Activated CD4-positive, alpha-beta T cell treated with anti-CD3 and anti-CD28 coated beads for 1 hour (primary cell): ENCODE measurements at regions not wholly inside any gene's neighbourhood (a gene's known extent, or its start where the extent isn't known, plus 50 kb on each side); places are given as distances from the start of the nearest gene placed in this dataset.

Source experiments
- DNase-seq: peaks from one replicate; pipeline ENCODE4 v3.0.0-alpha.2; 2020

GRCh38 chr9:91102269-91102668 is 259.4 kb downstream of the AUH start:
- DNase-seq = no peak

GRCh38 chr9:91103931-91104330 is 257.8 kb downstream of the AUH start:
- no peak for DNase-seq

GRCh38 chr9:91106415-91107081 is 255.2 kb downstream of the AUH start:
- DNase-seq = no peak

GRCh38 chr9:91111226-91111625 is 250.5 kb downstream of the AUH start:
- DNase-seq = no peak

- no peak for DNase-seq
Observed at GRCh38 chr9:91111876-91112275, 249.8 kb downstream of the AUH start.

- no peak for DNase-seq
Observed at GRCh38 chr9:91113016-91113415, 248.7 kb downstream of the AUH start.

- no peak for DNase-seq
Observed at GRCh38 chr9:91114450-91114849, 247.3 kb downstream of the AUH start.

- DNase-seq = no peak
Observed at GRCh38 chr9:91116211-91116610, 245.5 kb downstream of the AUH start.

- no peak for DNase-seq
Observed at GRCh38 chr9:91116711-91117110, 245.0 kb downstream of the AUH start.

- DNase-seq = no peak
Observed at GRCh38 chr9:91117474-91117891, 244.2 kb downstream of the AUH start.

GRCh38 chr9:91117959-91118703 is 243.6 kb downstream of the AUH start:
- DNase-seq = no peak

GRCh38 chr9:91118704-91119025 is 243.1 kb downstream of the AUH start:
- DNase-seq = no peak

- no peak for DNase-seq
Observed at GRCh38 chr9:91119142-91119541, 242.6 kb downstream of the AUH start.

- DNase-seq = no peak
Observed at GRCh38 chr9:91119679-91120078, 242.0 kb downstream of the AUH start.

- no peak for DNase-seq
Observed at GRCh38 chr9:91120200-91120599, 241.5 kb downstream of the AUH start.

- no peak for DNase-seq
Observed at GRCh38 chr9:91122755-91123154, 239.0 kb downstream of the AUH start.

- no peak for DNase-seq
Observed at GRCh38 chr9:91126761-91127445, 234.8 kb downstream of the AUH start.

- DNase-seq = no peak
Observed at GRCh38 chr9:91127653-91128052, 234.1 kb downstream of the AUH start.

GRCh38 chr9:91130796-91131318 is 230.9 kb downstream of the AUH start:
- no peak for DNase-seq

- DNase-seq = no peak
Observed at GRCh38 chr9:91131433-91131839, 230.3 kb downstream of the AUH start.

GRCh38 chr9:91132576-91133073 is 229.1 kb downstream of the AUH start:
- no peak for DNase-seq

GRCh38 chr9:91134608-91135007 is 227.1 kb downstream of the AUH start:
- DNase-seq = no peak

GRCh38 chr9:91137391-91137790 is 224.3 kb downstream of the AUH start:
- DNase-seq = no peak

- DNase-seq = no peak
Observed at GRCh38 chr9:91138760-91139159, 223.0 kb downstream of the AUH start.
